HEK293 (cell line): ENCODE measurements at regions not wholly inside any gene's neighbourhood (a gene's known extent, or its start where the extent isn't known, plus 50 kb on each side); places are given as distances from the start of the nearest gene placed in this dataset.

Source experiments
- CTCF ChIP-seq: fragments of 450-650 bp; formaldehyde crosslinking; IDR thresholded peaks from 2 replicates; pipeline ENCODE4 v1.5.1; 2016; ENCODE audit warnings: missing biosample characterization, missing genetic modification characterization
- KLF9 ChIP-seq: fragments of 450-650 bp; formaldehyde crosslinking; IDR thresholded peaks from 2 replicates; pipeline ENCODE4 v1.5.1; 2016; ENCODE audit warnings: missing biosample characterization, missing genetic modification characterization, low read depth
- SCRT1 ChIP-seq: fragments of 450-650 bp; formaldehyde crosslinking; IDR thresholded peaks from 2 replicates; pipeline ENCODE4 v1.5.1; 2016; ENCODE audit warnings: missing biosample characterization, missing genetic modification characterization, borderline replicate concordance
- ZSCAN23 ChIP-seq: fragments of 450-650 bp; formaldehyde crosslinking; IDR thresholded peaks from 2 replicates; pipeline ENCODE4 v1.5.1; 2016; ENCODE audit warnings: missing biosample characterization, missing genetic modification characterization

- TF ChIP-seq SCRT1 (tag by site-specific recombination) (no peak), CTCF (no peak), KLF9 (no peak), ZSCAN23 (tag by site-specific recombination) (no peak)
Measured at GRCh38 chr9:100673249-100673648, 95.4 kb downstream of the CAVIN4 start.
